Fibroblast of mammary gland (primary cell): ENCODE measurements at regions not wholly inside any gene's neighbourhood (a gene's known extent, or its start where the extent isn't known, plus 50 kb on each side); places are given as distances from the start of the nearest gene placed in this dataset.

ENCODE experiments used
- DNase-seq: peaks from one replicate; pipeline ENCODE4 v3.0.0-alpha.2; 2010; ENCODE audit warnings: low read depth
- H3K4me3 ChIP-seq: 2 replicates; pipeline ENCODE4 v1.5.1; 2011; ENCODE audit warnings: low read depth, mild to moderate bottlenecking, low read length, moderate library complexity; ENCODE audit not compliant: control insufficient read depth
- TF ChIP-seq, protein P1 (sequence below): conservative IDR thresholded peaks from 2 replicates; pipeline ENCODE4 v1.5.1; 2011; ENCODE audit warnings: low read depth, low read length, inconsistent platforms; ENCODE audit not compliant: control insufficient read depth, insufficient read depth

GRCh38 chr7:25069900-25070443 is 55.1 kb downstream of the CYCS start:
- no peak overlapping the region for H3K4me3 ChIP-seq
- TF ChIP-seq, protein P1, sequence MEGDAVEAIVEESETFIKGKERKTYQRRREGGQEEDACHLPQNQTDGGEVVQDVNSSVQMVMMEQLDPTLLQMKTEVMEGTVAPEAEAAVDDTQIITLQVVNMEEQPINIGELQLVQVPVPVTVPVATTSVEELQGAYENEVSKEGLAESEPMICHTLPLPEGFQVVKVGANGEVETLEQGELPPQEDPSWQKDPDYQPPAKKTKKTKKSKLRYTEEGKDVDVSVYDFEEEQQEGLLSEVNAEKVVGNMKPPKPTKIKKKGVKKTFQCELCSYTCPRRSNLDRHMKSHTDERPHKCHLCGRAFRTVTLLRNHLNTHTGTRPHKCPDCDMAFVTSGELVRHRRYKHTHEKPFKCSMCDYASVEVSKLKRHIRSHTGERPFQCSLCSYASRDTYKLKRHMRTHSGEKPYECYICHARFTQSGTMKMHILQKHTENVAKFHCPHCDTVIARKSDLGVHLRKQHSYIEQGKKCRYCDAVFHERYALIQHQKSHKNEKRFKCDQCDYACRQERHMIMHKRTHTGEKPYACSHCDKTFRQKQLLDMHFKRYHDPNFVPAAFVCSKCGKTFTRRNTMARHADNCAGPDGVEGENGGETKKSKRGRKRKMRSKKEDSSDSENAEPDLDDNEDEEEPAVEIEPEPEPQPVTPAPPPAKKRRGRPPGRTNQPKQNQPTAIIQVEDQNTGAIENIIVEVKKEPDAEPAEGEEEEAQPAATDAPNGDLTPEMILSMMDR = peak; percentile 91

DNA sequence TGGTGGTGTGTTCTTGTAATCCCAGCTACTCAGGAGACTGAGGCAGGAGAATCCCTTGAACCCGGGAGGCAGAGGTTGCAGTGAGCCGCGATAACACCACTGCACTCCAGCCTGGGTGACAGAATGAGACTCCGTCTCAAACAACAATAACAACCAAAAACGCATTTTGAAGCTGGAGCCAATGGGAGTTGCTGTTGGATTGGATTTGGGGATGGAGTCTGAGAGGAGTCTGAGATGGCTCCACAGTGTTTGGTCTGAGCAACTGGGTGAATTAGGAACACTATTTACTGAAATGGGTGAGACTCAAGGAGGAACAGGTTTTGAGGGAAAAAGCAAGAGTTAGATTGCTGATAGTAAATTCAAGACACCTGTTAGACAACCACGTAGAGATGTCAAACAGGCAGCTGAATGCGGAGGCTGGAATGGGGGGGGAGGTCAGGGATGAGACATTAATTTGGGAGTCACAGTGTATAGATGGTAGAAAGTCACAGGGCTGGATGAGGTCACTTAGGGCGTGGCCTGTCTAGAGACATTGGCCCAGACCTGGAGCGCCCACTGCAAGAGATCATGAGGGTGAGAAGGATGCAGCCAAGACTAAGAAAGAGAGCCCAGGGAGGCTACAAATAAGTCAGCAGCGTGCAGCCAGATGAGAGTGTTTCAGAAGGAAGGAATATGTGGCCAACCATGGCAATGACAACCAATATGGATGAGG is 56.4 kb downstream of the CYCS start:
- TF ChIP-seq, protein P1 = no peak
- peak; percentile 63 for DNase-seq
- no peak overlapping the region for H3K4me3 ChIP-seq

More at GRCh38 chr7:25069900-25070443, 55.1 kb downstream of the CYCS start:
- peak; percentile 94 for DNase-seq

DNA sequence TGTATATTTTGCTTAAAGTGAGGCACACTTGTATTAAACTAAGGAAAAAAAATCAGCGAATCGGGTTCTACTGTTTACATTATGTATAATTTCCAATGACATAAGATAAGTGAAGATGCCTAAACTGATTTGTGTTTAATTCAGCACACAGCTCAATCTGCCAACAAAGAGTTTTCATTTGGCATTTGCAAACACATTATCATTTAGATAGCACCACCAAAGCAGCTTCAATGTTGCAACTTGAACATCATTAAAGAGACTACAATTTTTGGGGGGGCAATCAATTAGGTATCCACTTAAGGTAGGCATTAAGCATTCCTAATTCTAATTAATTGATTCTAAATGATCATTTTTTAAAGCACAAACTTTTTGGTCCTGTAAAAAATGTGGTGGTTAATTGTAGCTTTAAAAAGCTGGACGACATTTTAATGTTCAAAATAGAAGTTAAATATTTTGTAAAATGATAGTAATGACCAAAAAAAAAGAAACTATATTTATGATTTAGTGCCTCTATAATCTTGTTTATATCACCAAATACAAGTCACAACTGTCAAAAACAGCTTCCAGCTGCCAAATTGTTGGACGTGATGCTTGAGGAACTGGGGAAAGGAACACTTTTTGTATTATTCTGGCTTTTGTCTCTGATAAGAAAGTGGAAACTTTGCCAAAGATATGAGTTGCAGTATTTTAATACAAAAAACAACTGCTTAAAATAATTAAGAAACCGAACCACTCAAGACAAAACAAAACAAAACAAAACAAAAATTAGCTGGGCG is 57.1 kb downstream of the CYCS start:
- H3K4me3 ChIP-seq = no peak overlapping the region
- TF ChIP-seq, protein P1 = no peak
- no peak for DNase-seq

DNA sequence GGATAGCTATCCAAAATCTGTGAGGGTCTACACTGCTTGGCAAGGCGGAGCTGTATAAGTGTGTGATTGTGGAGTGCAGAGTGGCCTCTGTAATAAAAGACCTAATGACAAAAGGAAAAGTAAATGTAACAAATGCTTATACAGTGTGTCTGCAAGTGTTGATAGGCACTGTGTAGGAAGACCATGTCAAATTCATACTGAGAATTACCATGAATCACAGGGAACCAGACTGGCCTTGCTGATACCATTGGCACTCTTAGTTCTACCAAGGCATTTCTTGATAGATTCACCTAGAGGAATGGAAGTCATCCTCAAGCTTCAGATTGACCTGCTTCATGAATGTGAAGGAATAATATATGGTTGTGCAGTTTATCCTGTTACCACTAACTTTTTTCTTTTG is 58.8 kb downstream of the CYCS start:
- TF ChIP-seq, protein P1 = no peak
- H3K4me3 ChIP-seq = no peak overlapping the region
- no peak for DNase-seq

DNA sequence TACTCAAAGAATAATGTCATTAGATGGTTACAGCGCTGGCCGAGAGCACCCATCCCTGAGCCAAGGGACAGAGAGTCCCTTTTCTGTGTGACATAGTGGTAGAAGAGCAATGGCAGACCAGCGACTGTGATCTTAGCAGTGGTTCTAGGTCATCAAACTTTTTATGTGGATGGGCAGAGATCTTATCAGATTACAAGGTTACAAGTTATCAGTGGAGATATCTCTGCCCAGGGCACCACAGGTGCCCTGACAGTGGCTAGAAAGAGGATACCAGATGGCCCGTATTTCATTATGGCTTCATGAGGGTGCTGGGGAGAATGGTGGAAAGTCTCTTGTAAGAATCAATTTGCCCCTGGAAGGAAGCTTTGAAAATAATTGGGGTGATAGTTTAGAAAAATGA is 62.7 kb downstream of the CYCS start:
- no peak overlapping the region for H3K4me3 ChIP-seq
- DNase-seq = no peak
- TF ChIP-seq, protein P1 = no peak

- DNase-seq = no peak
- TF ChIP-seq, protein P1 = no peak
- no peak overlapping the region for H3K4me3 ChIP-seq
Measured at GRCh38 chr7:25060487-25061055, 64.5 kb downstream of the CYCS start.
